ENCODE measurements at regions not wholly inside any gene's neighbourhood (a gene's known extent, or its start where the extent isn't known, plus 50 kb on each side); places are given as distances from the start of the nearest gene placed in this dataset.

- TF ChIP-seq CTCF (conservative IDR thresholded peaks at IDR 0.05 in 1 of 2, IDR thresholded peaks at IDR 0.05 in 1 of 2; ENCODE audit: extremely low read depth in 1 of 2, insufficient read depth in 1 of 2, low read depth in 1 of 2, low read length in 2 of 2) (no peak), EZH2 (IDR thresholded peaks at IDR 0.05; ENCODE audit: borderline replicate concordance, low read length) (no peak)
Observed at GRCh38 chr4:3390288-3390811, 51.4 kb upstream of the HGFAC start.
